Glutamatergic neuron (in vitro differentiated cells): ENCODE measurements at regions not wholly inside any gene's neighbourhood (a gene's known extent, or its start where the extent isn't known, plus 50 kb on each side); places are given as distances from the start of the nearest gene placed in this dataset.

Experiments used
- DNase-seq: peaks from one replicate; pipeline ENCODE4 v3.0.0; 2022
- H3K27ac Mint-ChIP-seq: one replicate; pipeline ENCODE4 v1.8.0; 2020; ENCODE audit warnings: mild to moderate bottlenecking, mixed read lengths, inconsistent platforms; ENCODE audit not compliant: unreplicated experiment
- H3K27me3 Mint-ChIP-seq: one replicate; pipeline ENCODE4 v1.8.0; 2020; ENCODE audit warnings: mild to moderate bottlenecking, moderate library complexity, mixed read lengths, inconsistent platforms; ENCODE audit not compliant: unreplicated experiment
- H3K36me3 Mint-ChIP-seq: one replicate; pipeline ENCODE4 v1.8.0; 2020; ENCODE audit warnings: mild to moderate bottlenecking, mixed read lengths, inconsistent platforms; ENCODE audit not compliant: unreplicated experiment
- H3K4me1 Mint-ChIP-seq: one replicate; pipeline ENCODE4 v1.8.0; 2020; ENCODE audit warnings: mild to moderate bottlenecking, low read depth, mixed read lengths, inconsistent platforms; ENCODE audit not compliant: unreplicated experiment
- H3K4me3 Mint-ChIP-seq: one replicate; pipeline ENCODE4 v1.8.0; 2020; ENCODE audit warnings: mild to moderate bottlenecking, mixed read lengths, inconsistent platforms; ENCODE audit not compliant: unreplicated experiment
- H3K9me3 Mint-ChIP-seq: one replicate; pipeline ENCODE4 v1.8.0; 2020; ENCODE audit warnings: mild to moderate bottlenecking, moderate library complexity, mixed read lengths, inconsistent platforms; ENCODE audit not compliant: unreplicated experiment
- TF ChIP-seq, protein P1 (sequence below): fragments of 200-600 bp; sonication (generic); IDR thresholded peaks from one replicate; pipeline ENCODE4 v1.5.0; 2021; ENCODE audit not compliant: partially characterized antibody, unreplicated experiment

DNA sequence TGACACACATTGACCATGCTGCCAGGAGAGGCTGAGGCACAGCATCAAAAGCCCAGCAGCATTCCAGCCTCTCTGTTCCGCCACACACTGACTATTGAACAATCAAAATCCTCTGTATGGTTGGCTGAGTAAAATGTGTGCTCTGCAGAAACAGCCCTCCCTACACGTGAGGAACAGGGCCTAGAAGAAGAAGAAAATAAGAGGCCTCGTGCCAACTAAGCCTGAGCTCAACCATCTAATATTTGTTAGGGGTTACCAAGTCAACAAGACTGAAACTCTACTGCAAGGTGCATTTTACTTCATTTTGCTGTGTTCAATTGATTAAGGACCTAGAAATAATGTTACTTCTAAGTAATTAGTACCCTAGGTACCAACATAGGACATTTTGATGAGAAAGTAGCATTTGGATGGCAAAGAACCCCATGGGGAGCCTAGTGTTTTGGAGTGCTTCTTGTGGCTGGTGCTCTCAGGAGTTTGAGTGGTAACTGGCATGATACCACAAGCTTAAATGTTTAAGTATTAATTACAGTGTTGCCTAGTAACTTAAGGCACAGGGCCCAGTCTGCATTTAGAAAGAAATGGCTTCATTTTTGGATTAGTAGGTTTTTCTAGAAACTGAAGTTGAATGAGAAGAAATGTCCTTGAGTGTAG is 146.6 kb upstream of the PLN start:
- TF ChIP-seq, protein P1, sequence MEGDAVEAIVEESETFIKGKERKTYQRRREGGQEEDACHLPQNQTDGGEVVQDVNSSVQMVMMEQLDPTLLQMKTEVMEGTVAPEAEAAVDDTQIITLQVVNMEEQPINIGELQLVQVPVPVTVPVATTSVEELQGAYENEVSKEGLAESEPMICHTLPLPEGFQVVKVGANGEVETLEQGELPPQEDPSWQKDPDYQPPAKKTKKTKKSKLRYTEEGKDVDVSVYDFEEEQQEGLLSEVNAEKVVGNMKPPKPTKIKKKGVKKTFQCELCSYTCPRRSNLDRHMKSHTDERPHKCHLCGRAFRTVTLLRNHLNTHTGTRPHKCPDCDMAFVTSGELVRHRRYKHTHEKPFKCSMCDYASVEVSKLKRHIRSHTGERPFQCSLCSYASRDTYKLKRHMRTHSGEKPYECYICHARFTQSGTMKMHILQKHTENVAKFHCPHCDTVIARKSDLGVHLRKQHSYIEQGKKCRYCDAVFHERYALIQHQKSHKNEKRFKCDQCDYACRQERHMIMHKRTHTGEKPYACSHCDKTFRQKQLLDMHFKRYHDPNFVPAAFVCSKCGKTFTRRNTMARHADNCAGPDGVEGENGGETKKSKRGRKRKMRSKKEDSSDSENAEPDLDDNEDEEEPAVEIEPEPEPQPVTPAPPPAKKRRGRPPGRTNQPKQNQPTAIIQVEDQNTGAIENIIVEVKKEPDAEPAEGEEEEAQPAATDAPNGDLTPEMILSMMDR = no peak
- no peak overlapping the region for H3K27ac Mint-ChIP-seq
- no peaks in the 10 kb centered on the region for H3K27me3 Mint-ChIP-seq
- no peaks in the 10 kb centered on the region for H3K4me1 Mint-ChIP-seq
- peaks cover 3% of the 10 kb centered on the region for H3K9me3 Mint-ChIP-seq
- H3K36me3 Mint-ChIP-seq = peaks cover 4% of the 10 kb centered on the region
- no peak for DNase-seq
- H3K4me3 Mint-ChIP-seq = no peak overlapping the region

DNA sequence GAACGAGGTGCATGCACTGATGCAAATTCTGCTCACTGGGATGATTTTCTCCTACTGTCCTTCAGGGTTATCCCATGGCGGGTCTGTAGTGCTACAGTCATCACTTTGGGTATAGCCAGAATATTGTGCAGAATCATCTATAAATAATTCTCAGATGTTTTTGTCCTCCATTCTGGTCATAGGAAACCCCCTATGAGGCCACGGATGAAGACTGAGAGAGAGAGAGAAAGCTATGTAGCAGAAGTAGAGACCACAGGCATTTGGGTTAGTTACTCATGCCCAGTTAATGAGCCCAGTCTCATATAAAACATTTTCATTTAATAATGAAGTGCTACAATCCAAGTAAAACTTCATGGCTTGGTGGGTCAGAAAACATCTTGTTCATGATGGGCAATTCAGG is 145.1 kb upstream of the PLN start:
- peaks cover 3% of the 10 kb centered on the region for H3K9me3 Mint-ChIP-seq
- no peaks in the 10 kb centered on the region for H3K4me1 Mint-ChIP-seq

DNA sequence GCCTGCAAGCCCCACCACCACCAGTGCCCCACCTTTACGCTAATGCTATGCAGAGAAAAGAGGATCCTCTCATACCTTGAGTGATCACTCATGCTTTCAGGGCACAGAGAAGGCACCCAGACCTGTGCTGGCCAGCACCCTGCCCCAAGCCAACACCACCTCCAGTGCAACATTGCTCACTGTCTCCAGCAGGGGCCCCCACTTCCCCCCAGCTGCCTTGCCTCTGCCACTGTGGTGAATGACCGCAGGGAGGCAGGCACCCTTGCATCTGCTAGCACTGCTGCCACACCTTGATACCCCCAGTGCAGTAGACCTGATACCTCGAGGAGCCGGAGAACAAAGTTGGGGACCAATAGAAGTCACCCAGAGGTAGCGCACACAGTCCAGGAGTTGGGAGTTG is 139.2 kb upstream of the PLN start:
- no peak for DNase-seq
- H3K27ac Mint-ChIP-seq = no peak overlapping the region
- H3K4me3 Mint-ChIP-seq = no peak overlapping the region
- peaks cover 6% of the 10 kb centered on the region for H3K36me3 Mint-ChIP-seq
- H3K9me3 Mint-ChIP-seq = peaks cover 2% of the 10 kb centered on the region
- TF ChIP-seq, protein P1 = no peak
- no peaks in the 10 kb centered on the region for H3K27me3 Mint-ChIP-seq
- H3K4me1 Mint-ChIP-seq = no peaks in the 10 kb centered on the region

More for the DNA sequence above, 145.1 kb upstream of the PLN start:
- no peaks in the 10 kb centered on the region for H3K27me3 Mint-ChIP-seq
- H3K27ac Mint-ChIP-seq = no peak overlapping the region
- DNase-seq = no peak
- TF ChIP-seq, protein P1 = no peak
- H3K36me3 Mint-ChIP-seq = peaks cover 6% of the 10 kb centered on the region
- H3K4me3 Mint-ChIP-seq = no peak overlapping the region

DNA sequence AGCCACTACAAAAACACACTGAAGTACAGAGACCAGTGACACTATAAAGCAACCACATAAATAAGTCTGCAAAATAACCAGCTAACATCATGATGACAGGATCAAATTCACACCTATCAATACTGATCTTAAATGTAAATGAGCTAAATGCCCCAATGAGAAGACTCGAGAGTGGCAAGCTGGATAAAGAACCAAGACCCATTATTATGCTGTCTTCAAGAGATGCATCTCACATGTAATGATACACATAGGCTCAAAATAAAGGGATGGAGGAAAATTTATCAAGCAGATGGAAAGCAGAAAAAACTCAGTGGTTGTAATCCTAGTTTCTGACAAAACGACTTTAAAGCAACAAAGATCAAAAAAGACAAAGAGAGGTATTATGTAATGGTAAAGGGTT is 138.1 kb upstream of the PLN start:
- H3K9me3 Mint-ChIP-seq = peaks cover 2% of the 10 kb centered on the region
- no peaks in the 10 kb centered on the region for H3K4me1 Mint-ChIP-seq
- no peaks in the 10 kb centered on the region for H3K27me3 Mint-ChIP-seq
- H3K36me3 Mint-ChIP-seq = peaks cover 6% of the 10 kb centered on the region
- DNase-seq = no peak
- H3K27ac Mint-ChIP-seq = no peak overlapping the region
- TF ChIP-seq, protein P1 = no peak
- no peak overlapping the region for H3K4me3 Mint-ChIP-seq
